ENCODE measurements at regions not wholly inside any gene's neighbourhood (a gene's known extent, or its start where the extent isn't known, plus 50 kb on each side); places are given as distances from the start of the nearest gene placed in this dataset.

GRCh38 chr9:88736136-88736637, 201.2 kb downstream of the NXNL2 start:
- TF ChIP-seq TEAD4 (IDR thresholded peaks at IDR 0.05) (no peak), REST (IDR thresholded peaks at IDR 0.05; ENCODE audit: low read depth) (no peak)

DNA sequence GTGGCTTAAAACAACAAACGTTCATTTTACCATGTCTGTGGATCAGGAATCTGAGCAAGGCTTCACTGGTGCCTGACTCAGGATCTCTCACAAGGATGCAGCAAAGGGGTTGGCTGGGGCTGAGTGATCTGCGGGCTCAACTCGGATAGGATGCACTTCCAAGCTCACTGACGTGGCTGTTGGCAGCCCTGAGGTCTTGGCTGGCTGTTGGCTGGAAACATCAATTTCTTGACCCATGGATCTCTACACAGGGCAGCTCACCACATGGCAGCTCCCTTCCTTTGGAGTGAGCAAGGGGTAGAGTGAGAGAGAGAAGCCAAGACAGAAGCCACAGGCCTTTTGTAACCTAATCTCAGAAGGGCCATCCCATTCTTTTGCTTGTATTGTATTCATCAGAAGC, 202.1 kb downstream of the NXNL2 start:
- TF ChIP-seq USF1 (IDR thresholded peaks at IDR 0.05) = no peak

GRCh38 chr9:88737876-88738275, 202.9 kb downstream of the NXNL2 start:
- no peak for TF ChIP-seq EGR1 (IDR thresholded peaks at IDR 0.05)
- TF ChIP-seq CEBPB (IDR thresholded peaks at IDR 0.05) = no peak
- no peak for TF ChIP-seq TAF1 (IDR thresholded peaks at IDR 0.05; ENCODE audit: low read depth)
- no peak for TF ChIP-seq TCF12 (IDR thresholded peaks at IDR 0.05; ENCODE audit: low read depth)
- no peak for TF ChIP-seq FOXM1 (IDR thresholded peaks at IDR 0.05; ENCODE audit: borderline replicate concordance, low read depth)
- TF ChIP-seq NFIC (IDR thresholded peaks at IDR 0.05) = no peak
- TF ChIP-seq ZBTB7A (IDR thresholded peaks at IDR 0.05; ENCODE audit: low read depth) = no peak
- TF ChIP-seq TEAD4 (IDR thresholded peaks at IDR 0.05) = no peak
- TF ChIP-seq EP300 (IDR thresholded peaks at IDR 0.05; ENCODE audit: borderline replicate concordance) = no peak
- no peak for TF ChIP-seq CREB1 (IDR thresholded peaks at IDR 0.05; ENCODE audit: low read depth)
- no peak for TF ChIP-seq YY1 (IDR thresholded peaks at IDR 0.05; ENCODE audit: low read depth)
- no peak for TF ChIP-seq USF1 (IDR thresholded peaks at IDR 0.05)
- TF ChIP-seq, protein P1, sequence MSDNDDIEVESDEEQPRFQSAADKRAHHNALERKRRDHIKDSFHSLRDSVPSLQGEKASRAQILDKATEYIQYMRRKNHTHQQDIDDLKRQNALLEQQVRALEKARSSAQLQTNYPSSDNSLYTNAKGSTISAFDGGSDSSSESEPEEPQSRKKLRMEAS (IDR thresholded peaks at IDR 0.05) = no peak
- no peak for TF ChIP-seq REST (IDR thresholded peaks at IDR 0.05; ENCODE audit: low read depth)
- TF ChIP-seq RAD21 (IDR thresholded peaks at IDR 0.05; ENCODE audit: low read depth) = no peak

- TF ChIP-seq TCF12 (IDR thresholded peaks at IDR 0.05; ENCODE audit: low read depth) (no peak), RAD21 (IDR thresholded peaks at IDR 0.05; ENCODE audit: low read depth) (no peak), EP300 (IDR thresholded peaks at IDR 0.05; ENCODE audit: borderline replicate concordance) (no peak), EGR1 (IDR thresholded peaks at IDR 0.05) (no peak), ZBTB7A (IDR thresholded peaks at IDR 0.05; ENCODE audit: low read depth) (no peak), REST (IDR thresholded peaks at IDR 0.05; ENCODE audit: low read depth) (no peak), USF1 (IDR thresholded peaks at IDR 0.05) (no peak), CEBPB (IDR thresholded peaks at IDR 0.05) (no peak), FOXM1 (IDR thresholded peaks at IDR 0.05; ENCODE audit: borderline replicate concordance, low read depth) (no peak), TEAD4 (IDR thresholded peaks at IDR 0.05) (no peak)
Measured at GRCh38 chr9:88738709-88739108, 203.7 kb downstream of the NXNL2 start.

- TF ChIP-seq TEAD4 (IDR thresholded peaks at IDR 0.05) (no peak), TCF12 (IDR thresholded peaks at IDR 0.05; ENCODE audit: low read depth) (no peak), REST (IDR thresholded peaks at IDR 0.05; ENCODE audit: low read depth) (no peak), YY1 (IDR thresholded peaks at IDR 0.05; ENCODE audit: low read depth) (no peak), FOXM1 (IDR thresholded peaks at IDR 0.05; ENCODE audit: borderline replicate concordance, low read depth) (no peak), ZBTB7A (IDR thresholded peaks at IDR 0.05; ENCODE audit: low read depth) (no peak), EP300 (IDR thresholded peaks at IDR 0.05; ENCODE audit: borderline replicate concordance) (no peak), CREB1 (IDR thresholded peaks at IDR 0.05; ENCODE audit: low read depth) (no peak), USF1 (IDR thresholded peaks at IDR 0.05) (no peak), NFIC (IDR thresholded peaks at IDR 0.05) (no peak), RAD21 (IDR thresholded peaks at IDR 0.05; ENCODE audit: low read depth) (no peak), EGR1 (IDR thresholded peaks at IDR 0.05) (no peak), CEBPB (IDR thresholded peaks at IDR 0.05) (no peak)
- TF ChIP-seq, protein P1 (IDR thresholded peaks at IDR 0.05) = no peak
Measured at GRCh38 chr9:88739373-88739772, 204.4 kb downstream of the NXNL2 start.
